Ovary (tissue), 1 donor: ENCODE measurements at regions not wholly inside any gene's neighbourhood (a gene's known extent, or its start where the extent isn't known, plus 50 kb on each side); places are given as distances from the start of the nearest gene placed in this dataset.

Experiments
- EP300 ChIP-seq: sonication (generic); formaldehyde crosslinking; IDR thresholded peaks from one replicate; pipeline ENCODE4 v1.6.1; 2017; ENCODE audit warnings: antibody characterized with exemption
- POLR2A ChIP-seq: fragments of 450-650 bp; IDR thresholded peaks from one replicate; pipeline ENCODE4 v1.6.1; 2017; ENCODE audit warnings: antibody characterized with exemption, mild to moderate bottlenecking, moderate library complexity

- TF ChIP-seq POLR2A = no peak
- TF ChIP-seq EP300 = no peak
Observed at GRCh38 chr6:23414922-23415321, 711.1 kb upstream of the NRSN1 start.
